B cell (primary cell): ENCODE measurements at regions not wholly inside any gene's neighbourhood (a gene's known extent, or its start where the extent isn't known, plus 50 kb on each side); places are given as distances from the start of the nearest gene placed in this dataset.
"Not testable (repeated sequence)": the region's sequence is repeated elsewhere in the genome, so short reads cannot be mapped to it uniquely, and the experiment has no call there.

Experiments
- CTCF ChIP-seq: fragments of 200-600 bp; IDR thresholded peaks from one replicate; pipeline ENCODE4 v1.8.0; 2022; ENCODE audit warnings: antibody characterized with exemption, mild to moderate bottlenecking
- EZH2 ChIP-seq: IDR thresholded peaks from 2 replicates; pipeline ENCODE4 v1.6.1; 2012; ENCODE audit warnings: borderline replicate concordance, low read depth, mild to moderate bottlenecking, moderate library complexity, low read length; ENCODE audit not compliant: insufficient read depth, poor library complexity, severe bottlenecking

DNA sequence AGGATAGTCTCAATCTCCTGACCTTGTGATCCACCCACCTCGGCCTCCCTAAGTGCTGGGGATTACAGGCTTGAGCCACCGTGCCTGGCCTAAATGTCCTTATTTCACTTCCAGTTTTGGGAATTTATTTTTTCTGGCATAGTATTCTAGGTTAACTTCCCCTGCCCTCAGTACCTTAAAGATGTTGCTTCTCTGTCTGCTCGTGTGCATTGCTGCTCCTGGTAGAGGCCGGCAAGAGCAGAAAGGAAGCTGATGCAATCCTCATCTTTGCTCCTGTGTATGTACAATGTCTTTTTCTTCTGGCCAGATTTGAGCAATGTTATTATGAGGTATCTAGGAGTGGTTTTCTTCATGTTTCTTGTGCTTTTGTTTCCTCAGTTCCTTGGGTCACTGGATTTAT, 152.9 kb upstream of the NBPF11 start:
- TF ChIP-seq CTCF, EZH2: not testable (repeated sequence)
